Loucy (cell line): ENCODE measurements at regions not wholly inside any gene's neighbourhood (a gene's known extent, or its start where the extent isn't known, plus 50 kb on each side); places are given as distances from the start of the nearest gene placed in this dataset.
"Not testable (repeated sequence)": the region's sequence is repeated elsewhere in the genome, so short reads cannot be mapped to it uniquely, and the experiment has no call there.

ENCODE experiments used
- H2AFZ ChIP-seq: fragments of 200-600 bp; sonication (generic); 2 replicates; pipeline ENCODE4 v1.6.0; 2016; ENCODE audit warnings: antibody characterized with exemption, mild to moderate bottlenecking, low read length, moderate library complexity
- H3F3A ChIP-seq: fragments of 200-600 bp; 2 replicates; pipeline ENCODE4 v1.6.0; 2016; ENCODE audit warnings: antibody characterized with exemption, low read depth, mild to moderate bottlenecking
- H3K27me3 ChIP-seq: fragments of 200-600 bp; sonication (generic); 2 replicates; pipeline ENCODE4 v1.6.1; 2014; ENCODE audit warnings: low read length, mild to moderate bottlenecking; ENCODE audit not compliant: insufficient read depth, poor library complexity, severe bottlenecking
- H3K36me3 ChIP-seq: fragments of 200-600 bp; sonication (generic); 2 replicates; pipeline ENCODE4 v1.6.1; 2016; ENCODE audit warnings: low read length; ENCODE audit not compliant: insufficient read depth
- H3K4me1 ChIP-seq: fragments of 200-600 bp; sonication (generic); 2 replicates; pipeline ENCODE4 v1.5.1; 2014; ENCODE audit warnings: low read length, mild to moderate bottlenecking; ENCODE audit not compliant: insufficient read depth, poor library complexity, severe bottlenecking
- H3K4me2 ChIP-seq: fragments of 200-600 bp; sonication (generic); 2 replicates; pipeline ENCODE4 v1.6.0; 2014; ENCODE audit warnings: antibody characterized with exemption, low read length, low read depth, mild to moderate bottlenecking; ENCODE audit not compliant: poor library complexity, severe bottlenecking
- H3K4me3 ChIP-seq: fragments of 200-600 bp; sonication (generic); 2 replicates; pipeline ENCODE4 v1.5.1; 2014; ENCODE audit warnings: low read length, mild to moderate bottlenecking, mixed read lengths; ENCODE audit not compliant: poor library complexity, severe bottlenecking
- H3K79me2 ChIP-seq: fragments of 200-600 bp; sonication (generic); 2 replicates; pipeline ENCODE4 v1.6.1; 2014; ENCODE audit warnings: low read length; ENCODE audit not compliant: insufficient read depth
- H3K9ac ChIP-seq: fragments of 200-600 bp; sonication (generic); 2 replicates; pipeline ENCODE4 v1.6.0; 2014; ENCODE audit warnings: mild to moderate bottlenecking, low read depth, low read length, moderate library complexity; ENCODE audit not compliant: poor library complexity, severe bottlenecking
- H3K9me2 ChIP-seq: fragments of 200-600 bp; sonication (generic); replicated peaks from 2 replicates; pipeline ENCODE4 v1.6.1; 2016; ENCODE audit warnings: low read depth, low read length, mixed read lengths
- H3K9me3 ChIP-seq: fragments of 200-600 bp; sonication (generic); 2 replicates; pipeline ENCODE4 v1.6.1; 2014; ENCODE audit warnings: mild to moderate bottlenecking, antibody characterized with exemption, low read length, low read depth; ENCODE audit not compliant: insufficient read depth
- H4K20me1 ChIP-seq: fragments of 200-600 bp; sonication (generic); 2 replicates; pipeline ENCODE4 v1.6.0; 2014; ENCODE audit warnings: antibody characterized with exemption, low read length, mild to moderate bottlenecking; ENCODE audit not compliant: insufficient read depth, poor library complexity, severe bottlenecking
- EZH2phosphoT487 ChIP-seq: fragments of 200-600 bp; IDR thresholded peaks from 2 replicates; pipeline ENCODE4 v1.6.1; 2018; ENCODE audit warnings: antibody characterized with exemption, mild to moderate bottlenecking, moderate library complexity, borderline replicate concordance
- TF ChIP-seq, protein P1 (sequence below): fragments of 200-600 bp; sonication (generic); conservative IDR thresholded peaks from 2 replicates; pipeline ENCODE4 v1.5.1; 2014; ENCODE audit warnings: mild to moderate bottlenecking, antibody characterized with exemption, low read length

DNA sequence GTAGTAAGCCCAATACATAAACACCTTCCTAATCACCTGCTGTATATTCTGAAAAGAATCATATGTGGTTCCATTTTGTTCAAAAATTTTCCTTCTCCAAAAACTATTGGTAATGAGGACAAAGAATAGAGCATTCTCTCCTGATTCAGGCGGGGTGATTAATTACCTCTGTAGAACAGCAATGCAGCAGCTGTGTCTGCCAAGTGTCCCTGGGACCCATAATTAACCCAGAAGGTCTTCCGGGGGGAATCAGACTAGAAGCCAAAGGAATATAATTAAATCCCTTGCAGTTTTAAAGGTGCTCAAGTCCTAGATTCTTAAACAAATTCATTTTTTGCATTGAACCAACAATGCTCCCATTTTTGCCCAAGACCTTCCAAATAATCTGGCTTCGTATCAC, 60.3 kb upstream of the ABLIM1 start:
- peaks cover 10% of the 10 kb centered on the region for H3K4me1 ChIP-seq
- no peaks in the 10 kb centered on the region for H3K9me3 ChIP-seq
- H3K9ac ChIP-seq = no peak overlapping the region
- no peak overlapping the region for H3K4me3 ChIP-seq
- peaks cover 94% of the 10 kb centered on the region for H3K79me2 ChIP-seq
- TF ChIP-seq, protein P1, sequence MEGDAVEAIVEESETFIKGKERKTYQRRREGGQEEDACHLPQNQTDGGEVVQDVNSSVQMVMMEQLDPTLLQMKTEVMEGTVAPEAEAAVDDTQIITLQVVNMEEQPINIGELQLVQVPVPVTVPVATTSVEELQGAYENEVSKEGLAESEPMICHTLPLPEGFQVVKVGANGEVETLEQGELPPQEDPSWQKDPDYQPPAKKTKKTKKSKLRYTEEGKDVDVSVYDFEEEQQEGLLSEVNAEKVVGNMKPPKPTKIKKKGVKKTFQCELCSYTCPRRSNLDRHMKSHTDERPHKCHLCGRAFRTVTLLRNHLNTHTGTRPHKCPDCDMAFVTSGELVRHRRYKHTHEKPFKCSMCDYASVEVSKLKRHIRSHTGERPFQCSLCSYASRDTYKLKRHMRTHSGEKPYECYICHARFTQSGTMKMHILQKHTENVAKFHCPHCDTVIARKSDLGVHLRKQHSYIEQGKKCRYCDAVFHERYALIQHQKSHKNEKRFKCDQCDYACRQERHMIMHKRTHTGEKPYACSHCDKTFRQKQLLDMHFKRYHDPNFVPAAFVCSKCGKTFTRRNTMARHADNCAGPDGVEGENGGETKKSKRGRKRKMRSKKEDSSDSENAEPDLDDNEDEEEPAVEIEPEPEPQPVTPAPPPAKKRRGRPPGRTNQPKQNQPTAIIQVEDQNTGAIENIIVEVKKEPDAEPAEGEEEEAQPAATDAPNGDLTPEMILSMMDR = no peak
- no peak for TF ChIP-seq EZH2phosphoT487
- H3K36me3 ChIP-seq = peaks cover 34% of the 10 kb centered on the region; the same call in 1 of the 2 replicates
- no peaks in the 10 kb centered on the region for H3K9me2 ChIP-seq
- H3F3A ChIP-seq = no peaks in the 10 kb centered on the region
- H4K20me1 ChIP-seq = peaks cover 31% of the 10 kb centered on the region
- no peaks in the 10 kb centered on the region for H3K27me3 ChIP-seq
- H2AFZ ChIP-seq = no peak overlapping the region
- no peak overlapping the region for H3K4me2 ChIP-seq

DNA sequence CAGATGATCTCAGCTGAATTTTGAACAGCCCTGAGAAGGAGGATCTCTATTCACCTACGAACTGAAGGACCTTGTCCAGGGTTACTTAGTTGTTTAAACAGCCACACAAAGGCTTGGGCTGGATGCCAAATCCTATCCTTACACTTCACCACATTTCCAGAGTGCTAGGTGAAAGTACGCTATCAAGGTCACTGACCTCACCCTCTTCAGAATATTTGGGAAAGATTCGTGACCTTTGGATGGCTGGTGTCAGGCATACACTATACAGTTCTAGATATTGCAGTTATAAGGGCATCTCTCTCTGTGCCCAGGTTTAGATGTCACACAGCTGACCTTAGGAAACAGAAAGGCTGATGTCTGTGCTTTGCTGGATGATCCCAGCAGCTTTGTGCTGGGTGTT, 61.2 kb upstream of the ABLIM1 start:
- peaks cover 94% of the 10 kb centered on the region for H3K79me2 ChIP-seq
- no peaks in the 10 kb centered on the region for H3K9me3 ChIP-seq
- H3K4me1 ChIP-seq = peaks cover 10% of the 10 kb centered on the region
- no peak overlapping the region for H3K4me3 ChIP-seq
- H3K36me3 ChIP-seq = peaks cover 37% of the 10 kb centered on the region; the same call in 1 of the 2 replicates
- H2AFZ ChIP-seq = no peak overlapping the region
- TF ChIP-seq, protein P1 = no peak
- no peak for TF ChIP-seq EZH2phosphoT487
- H3F3A ChIP-seq = no peaks in the 10 kb centered on the region
- H3K4me2 ChIP-seq = no peak overlapping the region
- H3K9ac ChIP-seq = no peak overlapping the region
- H3K27me3 ChIP-seq = no peaks in the 10 kb centered on the region
- no peaks in the 10 kb centered on the region for H3K9me2 ChIP-seq
- peaks cover 35% of the 10 kb centered on the region for H4K20me1 ChIP-seq

DNA sequence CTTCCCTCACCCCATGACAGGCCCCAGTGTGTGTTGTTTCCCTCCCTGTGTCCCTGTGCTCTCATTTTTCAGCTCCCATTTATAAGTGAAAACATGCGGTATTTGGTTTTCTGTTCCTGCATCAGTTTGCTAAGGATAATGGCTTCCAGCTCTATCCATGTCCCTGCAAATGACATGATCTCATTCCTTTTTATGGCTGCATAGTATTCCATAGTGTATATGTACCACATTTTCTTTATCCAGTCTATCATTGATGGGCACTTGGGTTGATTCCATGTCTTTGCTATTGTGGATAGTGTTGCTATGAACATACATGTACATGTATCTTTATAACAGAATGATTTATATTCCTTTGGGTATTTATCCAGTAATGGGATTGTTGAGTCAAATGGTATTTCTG, 61.9 kb upstream of the ABLIM1 start:
- not testable (repeated sequence) for H3K27me3 ChIP-seq, H3K4me3 ChIP-seq, H2AFZ ChIP-seq, H3K9ac ChIP-seq, H3K9me2 ChIP-seq, H3K9me3 ChIP-seq, H3F3A ChIP-seq, H3K4me2 ChIP-seq
- peaks cover 39% of the 10 kb centered on the region for H4K20me1 ChIP-seq
- H3K79me2 ChIP-seq = peaks cover 94% of the 10 kb centered on the region
- H3K4me1 ChIP-seq = peaks cover 10% of the 10 kb centered on the region
- peaks cover 35% of the 10 kb centered on the region for H3K36me3 ChIP-seq

DNA sequence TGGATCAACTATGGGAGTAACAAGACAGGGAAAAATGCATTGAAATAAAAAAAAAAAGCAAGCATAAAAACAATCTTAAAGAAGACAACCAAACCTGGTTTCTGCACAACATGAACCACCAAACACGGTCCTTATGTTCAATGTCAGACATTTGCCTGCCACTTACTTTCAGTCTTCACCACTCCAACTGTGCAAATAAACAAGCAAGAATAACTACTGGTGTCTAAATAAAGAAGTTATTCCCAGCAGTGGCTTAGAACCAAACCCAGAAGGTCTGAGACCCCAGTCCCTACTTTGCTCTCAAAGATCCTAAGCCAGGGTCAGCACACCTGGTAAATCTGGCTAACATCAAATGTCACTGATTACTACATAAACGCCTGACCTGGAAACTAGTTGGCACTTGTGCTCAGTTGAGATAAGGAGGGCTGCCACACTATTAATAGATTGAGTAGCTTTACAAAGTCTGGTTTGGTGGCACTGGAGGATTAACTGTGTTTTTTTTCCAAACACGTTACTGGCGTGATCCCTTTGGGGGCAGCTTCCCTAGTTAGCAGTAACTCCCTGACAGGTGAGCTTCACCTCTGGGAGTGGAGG, 62.7 kb upstream of the ABLIM1 start:
- Histone ChIP-seq H3K4me2 (no peak overlapping the region), H3K4me1 (peaks cover 10% of the 10 kb centered on the region), H3K4me3 (no peak overlapping the region), H3K79me2 (peaks cover 94% of the 10 kb centered on the region), H3K27me3 (no peaks in the 10 kb centered on the region), H3K36me3 (peaks cover 34% of the 10 kb centered on the region), H3K9ac (no peak overlapping the region), H3K9me3 (no peaks in the 10 kb centered on the region), H3F3A (no peaks in the 10 kb centered on the region), H2AFZ (no peak overlapping the region), H3K9me2 (no peaks in the 10 kb centered on the region), H4K20me1 (peaks cover 37% of the 10 kb centered on the region)
- TF ChIP-seq, protein P1 = no peak
- TF ChIP-seq EZH2phosphoT487 = no peak

DNA sequence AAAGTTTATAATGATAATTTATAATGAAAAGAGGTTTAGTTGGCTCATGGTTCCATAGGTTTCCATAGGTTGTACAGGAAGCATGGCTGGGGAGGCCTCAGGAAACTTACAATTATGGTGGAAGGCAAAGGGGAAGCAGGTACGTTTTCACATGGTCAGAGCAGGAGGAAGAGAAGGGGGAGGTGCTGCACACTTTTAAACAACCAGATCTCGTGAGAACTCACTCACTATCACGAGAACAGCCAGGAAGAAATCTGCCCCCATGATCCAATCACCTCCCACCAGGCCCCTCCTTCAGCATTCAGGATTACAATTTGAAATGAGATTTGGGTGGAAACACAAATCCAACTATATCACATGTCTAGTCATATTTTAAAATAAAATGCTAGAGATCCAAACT, 64.1 kb upstream of the ABLIM1 start:
- not testable (repeated sequence) for H3K4me3 ChIP-seq, H3K4me2 ChIP-seq, H3K9me2 ChIP-seq, H3F3A ChIP-seq, H3K9me3 ChIP-seq, H3K27me3 ChIP-seq, H2AFZ ChIP-seq, H3K9ac ChIP-seq
- peaks cover 10% of the 10 kb centered on the region for H3K4me1 ChIP-seq
- H3K79me2 ChIP-seq = peaks cover 94% of the 10 kb centered on the region
- peaks cover 32% of the 10 kb centered on the region for H4K20me1 ChIP-seq
- H3K36me3 ChIP-seq = peaks cover 28% of the 10 kb centered on the region
